OCI-LY1 (cell line): ENCODE measurements at regions not wholly inside any gene's neighbourhood (a gene's known extent, or its start where the extent isn't known, plus 50 kb on each side); places are given as distances from the start of the nearest gene placed in this dataset.

ENCODE experiments used
- H2AFZ ChIP-seq: fragments of 200-600 bp; sonication (generic), shearing (Covaris generic); 2 replicates; pipeline ENCODE4 v1.6.0; 2014; ENCODE audit warnings: antibody characterized with exemption, mild to moderate bottlenecking, low read length
- H3F3A ChIP-seq: fragments of 200-600 bp; sonication (generic), shearing (Covaris generic); 2 replicates; pipeline ENCODE4 v1.6.0; 2014; ENCODE audit warnings: mild to moderate bottlenecking, antibody characterized with exemption, low read length, moderate library complexity; ENCODE audit not compliant: insufficient read depth
- H3K27ac ChIP-seq: fragments of 200-600 bp; sonication (generic); 2 replicates; pipeline ENCODE4 v1.5.1; 2014; ENCODE audit warnings: low read length, mixed run types, mild to moderate bottlenecking, low read depth; ENCODE audit not compliant: poor library complexity, severe bottlenecking
- H3K27me3 ChIP-seq: fragments of 200-600 bp; sonication (generic); 2 replicates; pipeline ENCODE4 v1.6.0; 2014; ENCODE audit warnings: antibody characterized with exemption, mild to moderate bottlenecking, low read length, moderate library complexity; ENCODE audit not compliant: insufficient read depth
- H3K36me3 ChIP-seq: fragments of 200-600 bp; sonication (generic); 2 replicates; pipeline ENCODE4 v1.6.1; 2014; ENCODE audit warnings: mild to moderate bottlenecking, antibody characterized with exemption, low read length, moderate library complexity, mixed read lengths; ENCODE audit not compliant: insufficient read depth
- H3K4me1 ChIP-seq: fragments of 200-600 bp; sonication (generic); 2 replicates; pipeline ENCODE4 v1.5.1; 2014; ENCODE audit warnings: mild to moderate bottlenecking, low read length, moderate library complexity; ENCODE audit not compliant: insufficient read depth, severe bottlenecking
- H3K4me2 ChIP-seq: fragments of 200-600 bp; sonication (generic), shearing (Covaris generic); 2 replicates; pipeline ENCODE4 v1.6.1; 2014; ENCODE audit warnings: low read length
- H3K4me3 ChIP-seq: fragments of 200-600 bp; sonication (generic); 2 replicates; pipeline ENCODE4 v1.5.1; 2014; ENCODE audit warnings: low read length, low read depth, mild to moderate bottlenecking, mixed read lengths; ENCODE audit not compliant: poor library complexity, severe bottlenecking
- H3K79me2 ChIP-seq: fragments of 200-600 bp; shearing (Covaris generic); 2 replicates; pipeline ENCODE4 v1.6.1; 2016; ENCODE audit warnings: mixed run types, low read length, mixed read lengths; ENCODE audit not compliant: insufficient read depth
- H3K9ac ChIP-seq: fragments of 200-600 bp; sonication (generic), shearing (Covaris generic); 2 replicates; pipeline ENCODE4 v1.6.1; 2014; ENCODE audit warnings: mild to moderate bottlenecking, low read length, mixed read lengths
- H3K9me2 ChIP-seq: fragments of 200-600 bp; sonication (generic), shearing (Covaris generic); 2 replicates; pipeline ENCODE4 v1.6.1; 2014; ENCODE audit warnings: low read depth, mild to moderate bottlenecking, low read length, mixed read lengths
- H3K9me3 ChIP-seq: fragments of 200-600 bp; shearing (Covaris generic); 2 replicates; pipeline ENCODE4 v1.6.1; 2014; ENCODE audit warnings: low read length, mixed read lengths
- H4K20me1 ChIP-seq: fragments of 200-600 bp; sonication (generic), shearing (Covaris generic); 2 replicates; pipeline ENCODE4 v1.6.0; 2016; ENCODE audit warnings: mild to moderate bottlenecking, low read length; ENCODE audit not compliant: insufficient read depth
- EZH2 ChIP-seq: fragments of 200-600 bp; sonication (generic), shearing (Covaris generic); IDR thresholded peaks from 2 replicates; pipeline ENCODE4 v1.8.0; 2017; ENCODE audit warnings: borderline replicate concordance, mixed run types, mild to moderate bottlenecking, antibody characterized with exemption, low read length, moderate library complexity, mixed read lengths
- TF ChIP-seq, protein P1 (sequence below): fragments of 200-600 bp; sonication (generic), shearing (Covaris generic); IDR thresholded peaks from 2 replicates; pipeline ENCODE4 v1.5.1; 2017; ENCODE audit warnings: mild to moderate bottlenecking, antibody characterized with exemption, low read length, moderate library complexity, mixed read lengths

DNA sequence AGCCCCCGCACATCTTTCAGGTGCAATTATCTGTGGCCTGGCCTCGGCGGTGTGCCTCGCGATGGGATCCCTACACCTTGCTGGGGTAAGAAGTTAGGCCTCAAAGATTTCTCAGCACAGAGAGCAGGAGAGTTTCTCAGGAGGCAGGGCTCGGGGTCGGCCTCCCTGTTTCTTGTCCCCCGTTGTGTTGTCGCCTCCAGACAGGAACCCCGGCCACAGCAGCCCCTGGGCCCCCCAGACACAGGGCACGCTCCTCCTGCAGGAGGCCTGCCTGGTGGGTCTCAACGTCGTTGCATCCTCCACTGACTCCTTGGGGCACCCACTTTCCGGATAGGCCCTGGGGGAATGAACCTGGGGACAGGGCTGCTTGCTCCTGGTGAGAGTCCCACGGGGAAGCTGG, 229.1 kb upstream of the SHH start:
- Histone ChIP-seq H3K27ac (no peak overlapping the region), H3K79me2 (no peaks in the 10 kb centered on the region), H3F3A (no peaks in the 10 kb centered on the region), H3K9me2 (no peaks in the 10 kb centered on the region), H3K4me2 (no peak overlapping the region), H4K20me1 (no peaks in the 10 kb centered on the region), H3K36me3 (no peaks in the 10 kb centered on the region), H3K4me1 (no peaks in the 10 kb centered on the region), H3K9ac (no peak overlapping the region), H2AFZ (no peak overlapping the region), H3K4me3 (no peak overlapping the region), H3K9me3 (no peaks in the 10 kb centered on the region), H3K27me3 (no peaks in the 10 kb centered on the region; the same call in 1 of the 2 replicates)
- TF ChIP-seq, protein P1, sequence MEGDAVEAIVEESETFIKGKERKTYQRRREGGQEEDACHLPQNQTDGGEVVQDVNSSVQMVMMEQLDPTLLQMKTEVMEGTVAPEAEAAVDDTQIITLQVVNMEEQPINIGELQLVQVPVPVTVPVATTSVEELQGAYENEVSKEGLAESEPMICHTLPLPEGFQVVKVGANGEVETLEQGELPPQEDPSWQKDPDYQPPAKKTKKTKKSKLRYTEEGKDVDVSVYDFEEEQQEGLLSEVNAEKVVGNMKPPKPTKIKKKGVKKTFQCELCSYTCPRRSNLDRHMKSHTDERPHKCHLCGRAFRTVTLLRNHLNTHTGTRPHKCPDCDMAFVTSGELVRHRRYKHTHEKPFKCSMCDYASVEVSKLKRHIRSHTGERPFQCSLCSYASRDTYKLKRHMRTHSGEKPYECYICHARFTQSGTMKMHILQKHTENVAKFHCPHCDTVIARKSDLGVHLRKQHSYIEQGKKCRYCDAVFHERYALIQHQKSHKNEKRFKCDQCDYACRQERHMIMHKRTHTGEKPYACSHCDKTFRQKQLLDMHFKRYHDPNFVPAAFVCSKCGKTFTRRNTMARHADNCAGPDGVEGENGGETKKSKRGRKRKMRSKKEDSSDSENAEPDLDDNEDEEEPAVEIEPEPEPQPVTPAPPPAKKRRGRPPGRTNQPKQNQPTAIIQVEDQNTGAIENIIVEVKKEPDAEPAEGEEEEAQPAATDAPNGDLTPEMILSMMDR, result no peak
- no peak for TF ChIP-seq EZH2

GRCh38 chr7:156039971-156040677, 227.9 kb upstream of the SHH start:
- H3K4me2 ChIP-seq, result no peak overlapping the region
- H3K4me1 ChIP-seq, result no peaks in the 10 kb centered on the region
- no peaks in the 10 kb centered on the region for H3K9me2 ChIP-seq
- no peak overlapping the region for H3K9ac ChIP-seq
- H3K27ac ChIP-seq, result no peak overlapping the region
- no peaks in the 10 kb centered on the region for H3K79me2 ChIP-seq
- H3K36me3 ChIP-seq, result no peaks in the 10 kb centered on the region
- H3K4me3 ChIP-seq, result no peak overlapping the region
- H2AFZ ChIP-seq, result no peak overlapping the region
- no peaks in the 10 kb centered on the region for H4K20me1 ChIP-seq
- H3K27me3 ChIP-seq, result no peaks in the 10 kb centered on the region; the same call in 1 of the 2 replicates
- H3F3A ChIP-seq, result no peaks in the 10 kb centered on the region
- TF ChIP-seq, protein P1, result no peak
- TF ChIP-seq EZH2, result no peak
- no peaks in the 10 kb centered on the region for H3K9me3 ChIP-seq

DNA sequence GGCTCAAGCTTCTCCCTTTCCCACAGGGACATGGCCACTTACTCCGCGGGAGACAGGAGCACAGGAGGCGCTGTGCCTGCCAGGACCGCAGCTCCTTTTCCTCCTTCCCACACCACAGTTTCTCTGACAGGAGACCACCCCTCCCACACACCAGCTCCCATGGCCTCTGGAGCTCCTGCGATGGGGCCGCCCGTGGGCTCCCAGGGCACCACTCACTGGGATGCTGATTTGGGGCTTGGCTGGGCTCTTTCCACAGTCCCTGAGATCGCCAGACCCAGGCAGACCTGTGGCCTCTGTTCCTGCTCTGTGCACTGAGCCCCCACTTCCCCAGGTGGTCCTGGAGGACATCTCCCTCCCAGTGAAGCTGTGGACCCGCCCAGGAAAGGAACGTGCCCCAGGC, 226.9 kb upstream of the SHH start:
- H3K27me3 ChIP-seq, result no peaks in the 10 kb centered on the region; the same call in 1 of the 2 replicates
- H3K4me2 ChIP-seq, result no peak overlapping the region
- no peaks in the 10 kb centered on the region for H3K4me1 ChIP-seq
- H3K9me3 ChIP-seq, result no peaks in the 10 kb centered on the region
- H3F3A ChIP-seq, result no peaks in the 10 kb centered on the region
- H3K36me3 ChIP-seq, result no peaks in the 10 kb centered on the region
- no peaks in the 10 kb centered on the region for H3K9me2 ChIP-seq
- TF ChIP-seq, protein P1, result no peak
- H3K4me3 ChIP-seq, result no peak overlapping the region
- H2AFZ ChIP-seq, result no peak overlapping the region
- no peak overlapping the region for H3K27ac ChIP-seq
- H3K9ac ChIP-seq, result no peak overlapping the region
- no peaks in the 10 kb centered on the region for H4K20me1 ChIP-seq
- no peaks in the 10 kb centered on the region for H3K79me2 ChIP-seq
